Erythroblast (primary cell): ENCODE measurements at regions not wholly inside any gene's neighbourhood (a gene's known extent, or its start where the extent isn't known, plus 50 kb on each side); places are given as distances from the start of the nearest gene placed in this dataset.

Experiments
- GATA1 ChIP-seq: IDR thresholded peaks from 2 replicates; pipeline ENCODE4 v1.6.1; 2011; ENCODE audit warnings: low read depth, mild to moderate bottlenecking, control low read depth, low read length, moderate library complexity
- POLR2A ChIP-seq: IDR thresholded peaks from 2 replicates; pipeline ENCODE4 v1.6.1; 2011; ENCODE audit warnings: mild to moderate bottlenecking, low read length

DNA sequence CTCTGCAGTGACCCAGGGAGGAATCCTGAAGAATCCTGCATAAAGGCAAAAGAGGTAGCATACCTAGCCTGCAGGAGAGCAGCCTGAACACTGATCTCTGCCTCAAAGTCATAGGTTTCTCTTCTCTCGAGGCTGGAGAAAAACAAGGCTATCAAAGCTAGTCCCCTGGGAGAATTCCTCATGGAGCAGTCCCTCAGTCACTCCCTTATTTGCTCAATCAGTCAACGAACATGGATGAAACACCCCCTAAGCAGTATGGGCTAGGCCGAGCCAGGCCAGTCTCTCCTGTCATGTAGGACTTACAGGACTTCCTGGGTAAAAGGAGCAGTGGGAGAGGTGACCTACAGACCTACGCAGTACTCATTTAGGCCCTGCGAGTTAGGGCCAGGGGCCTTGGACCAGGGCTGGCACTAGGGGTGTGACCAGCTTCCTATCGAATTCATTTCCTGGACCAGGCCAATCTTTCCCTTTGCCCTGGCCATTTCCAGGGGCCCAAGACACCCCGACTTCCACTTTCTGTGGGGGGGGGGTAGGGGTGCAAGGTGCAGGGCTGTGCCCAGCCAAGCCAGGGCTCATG lies 164.1 kb downstream of the EFNB1 start:
- no peak for TF ChIP-seq POLR2A
- no peak for TF ChIP-seq GATA1
